B cell (primary cell): ENCODE measurements at regions not wholly inside any gene's neighbourhood (a gene's known extent, or its start where the extent isn't known, plus 50 kb on each side); places are given as distances from the start of the nearest gene placed in this dataset.

Source experiments
- ATAC-seq: fragments of 200-7000 bp; cut with Tn5 transposase; one replicate; pipeline ENCODE4 v1.10.0; 2021; ENCODE audit warnings: low read depth, mild to moderate bottlenecking, moderate number of reproducible peaks, moderate library complexity
- CTCF ChIA-PET: fragments of 350-600 bp; sonication (Branson Sonifier 250); formaldehyde crosslinking; loops from one replicate; lab custom pipeline; 2021; ENCODE audit warnings: antibody characterized with exemption, inconsistent platforms; lab: Charles Lee
- POLR2A ChIA-PET: fragments of 350-600 bp; sonication (Branson Sonifier 250); formaldehyde crosslinking; loops from one replicate; lab custom pipeline; 2021; ENCODE audit warnings: antibody characterized with exemption; lab: Charles Lee
- DNase-seq: peaks from one replicate; pipeline ENCODE4 v3.0.0; 2013
- H2AFZ ChIP-seq: 2 replicates; pipeline ENCODE4 v1.6.1; 2012; ENCODE audit warnings: mild to moderate bottlenecking, low read depth, low read length; ENCODE audit not compliant: insufficient read depth, poor library complexity, severe bottlenecking
- H3K27ac ChIP-seq, 2 donors: 1 replicate in 1 of 2; 2 replicates in 1 of 2; pipeline ENCODE4 v1.5.1; 2012 to 2013; ENCODE audit warnings: low read length in 2 of 2, mild to moderate bottlenecking in 2 of 2, moderate library complexity in 1 of 2
- H3K27me3 ChIP-seq, 4 experiments: fragments of 200-600 bp in 1 of 4; sonication (generic) in 1 of 4; replicated peaks in 1 of 4; 1 replicate in 2 of 4; 2 replicates in 2 of 4; pipeline versions ENCODE4 v1.6.1 to v1.7.0; 2013 to 2016; ENCODE audit warnings: low read length in 3 of 4, mild to moderate bottlenecking in 2 of 4, mixed read lengths in 1 of 4, moderate library complexity in 1 of 4; ENCODE audit not compliant: insufficient read depth in 4 of 4, control insufficient read depth in 3 of 4; ENCODE audit errors: control extremely low read depth in 1 of 4
- H3K36me3 ChIP-seq, 2 experiments: replicated peaks in 1 of 2; 1 replicate in 1 of 2; 2 replicates in 1 of 2; pipeline versions ENCODE4 v1.6.1 to v1.7.1; 2013; ENCODE audit warnings: low read length in 1 of 2; ENCODE audit not compliant: insufficient read depth in 2 of 2, control insufficient read depth in 1 of 2; ENCODE audit errors: control extremely low read depth in 1 of 2, extremely low read depth in 1 of 2
- H3K4me1 ChIP-seq, 2 donors: fragments of 200-600 bp in 1 of 2; sonication (generic) in 1 of 2; 1 replicate in 1 of 2; 2 replicates in 1 of 2; pipeline versions ENCODE4 v1.5.1 to v1.6.1; 2013 to 2017; ENCODE audit warnings: low read length in 2 of 2; ENCODE audit not compliant: control insufficient read depth in 2 of 2, insufficient read depth in 2 of 2
- H3K4me2 ChIP-seq: replicated peaks from 2 replicates; pipeline ENCODE3; 2012; ENCODE audit warnings: mild to moderate bottlenecking, low read depth, low read length; ENCODE audit not compliant: poor library complexity, severe bottlenecking
- H3K4me3 ChIP-seq, 5 experiments: fragments of 200-600 bp in 1 of 5; sonication (generic) in 1 of 5; 1 replicate in 3 of 5; 2 replicates in 2 of 5; pipeline versions ENCODE4 v1.5.1 to v1.7.0; 2011 to 2016; ENCODE audit warnings: low read length in 4 of 5, mild to moderate bottlenecking in 4 of 5, low read depth in 2 of 5, control low read depth in 1 of 5, moderate library complexity in 1 of 5; ENCODE audit not compliant: insufficient read depth in 1 of 5; ENCODE audit errors: control extremely low read depth in 1 of 5, extremely low read depth in 1 of 5
- H3K79me2 ChIP-seq: fragments of 200-600 bp; sonication (generic); one replicate; pipeline ENCODE4 v1.6.0; 2016; ENCODE audit warnings: low read length; ENCODE audit not compliant: control insufficient read depth, insufficient read depth
- H3K9ac ChIP-seq: fragments of 200-600 bp; sonication (generic); 2 replicates; pipeline ENCODE4 v1.6.1; 2017; ENCODE audit warnings: mild to moderate bottlenecking, low read length, moderate library complexity
- H3K9me3 ChIP-seq, 3 donors: one replicate each; pipeline versions ENCODE4 v1.6.1 to v1.7.1; 2013; ENCODE audit warnings: low read length in 2 of 3; ENCODE audit not compliant: control insufficient read depth in 2 of 3, insufficient read depth in 1 of 3; ENCODE audit errors: control extremely low read depth in 1 of 3
- H4K20me1 ChIP-seq: 2 replicates; pipeline ENCODE4 v1.6.0; 2012; ENCODE audit warnings: mild to moderate bottlenecking, low read length; ENCODE audit not compliant: insufficient read depth, control insufficient read depth, poor library complexity, severe bottlenecking
- H3K27ac Mint-ChIP-seq: one replicate; pipeline ENCODE4 v1.8.0; 2021; ENCODE audit warnings: mixed read lengths
- H3K27me3 Mint-ChIP-seq: one replicate; pipeline ENCODE4 v1.8.0; 2021; ENCODE audit warnings: mixed read lengths
- H3K4me1 Mint-ChIP-seq: one replicate; pipeline ENCODE4 v1.8.0; 2021; ENCODE audit warnings: mixed read lengths
- H3K4me3 Mint-ChIP-seq: one replicate; pipeline ENCODE4 v1.8.0; 2021; ENCODE audit warnings: mixed read lengths
- H3K9me3 Mint-ChIP-seq: one replicate; pipeline ENCODE4 v1.8.0; 2022; ENCODE audit warnings: mixed read lengths; ENCODE audit not compliant: insufficient read depth
- CTCF ChIP-seq: fragments of 200-600 bp; IDR thresholded peaks from one replicate; pipeline ENCODE4 v1.8.0; 2022; ENCODE audit warnings: antibody characterized with exemption, mild to moderate bottlenecking
- EZH2 ChIP-seq: IDR thresholded peaks from 2 replicates; pipeline ENCODE4 v1.6.1; 2012; ENCODE audit warnings: borderline replicate concordance, low read depth, mild to moderate bottlenecking, moderate library complexity, low read length; ENCODE audit not compliant: insufficient read depth, poor library complexity, severe bottlenecking
- WGBS: methylation state at CpG from one replicate; pipeline ENCODE4 v1.1.5; 2013; ENCODE audit warnings: missing lambda C conversion rate; ENCODE audit not compliant: insufficient coverage; 5-methylcytosine and 5-hydroxymethylcytosine counted together
- intact Hi-C: fragments of 100-400 bp; cut with micrococcal nuclease; formaldehyde crosslinking; loops from one replicate; pipeline ENCODE4 v1.10.0; 2022

GRCh38 chr1:147812799-147813198 lies 52.4 kb upstream of the GJA5 start:
- H3K4me2 ChIP-seq: no peak overlapping the region
- no peaks in the 10 kb centered on the region for H3K36me3 ChIP-seq
- peaks cover 0 to 3% (median 0%) of the 10 kb centered on the region in 4 experiments for H3K27me3 ChIP-seq
- H2AFZ ChIP-seq: no peak overlapping the region
- no peaks in the 10 kb centered on the region for H4K20me1 ChIP-seq
- no peaks in the 10 kb centered on the region for H3K4me1 Mint-ChIP-seq
- H3K4me3 Mint-ChIP-seq: no peak overlapping the region
- H3K9me3 ChIP-seq: no peaks in the 10 kb centered on the region
- POLR2A ChIA-PET: no interaction called here
- DNase-seq (no peak), ATAC-seq (no peak)
- H3K9me3 Mint-ChIP-seq: no peaks in the 10 kb centered on the region
- intact Hi-C loops: no loop called here
- no peaks in the 10 kb centered on the region for H3K79me2 ChIP-seq
- CTCF ChIA-PET: no interaction called here
- H3K27ac ChIP-seq: no peak overlapping the region
- H3K27ac Mint-ChIP-seq: no peak overlapping the region
- TF ChIP-seq CTCF (no peak), EZH2 (no peak)
- no peak overlapping the region for H3K9ac ChIP-seq
- H3K27me3 Mint-ChIP-seq: peaks cover 45% of the 10 kb centered on the region
- H3K4me3 ChIP-seq: no peak overlapping the region
- H3K4me1 ChIP-seq: no peaks in the 10 kb centered on the region
- WGBS: 93% methylated on average over 2 of the region's 2 CpGs

- no peaks in the 10 kb centered on the region for H3K4me1 Mint-ChIP-seq
- Histone ChIP-seq H3K4me2 (no peak overlapping the region), H3K4me3 (no peak overlapping the region), H2AFZ (no peak overlapping the region), H4K20me1 (no peaks in the 10 kb centered on the region), H3K79me2 (no peaks in the 10 kb centered on the region), H3K27ac (no peak overlapping the region), H3K9me3 (no peaks in the 10 kb centered on the region), H3K27me3 (peaks cover 0 to 4% (median 1%) of the 10 kb centered on the region in 4 experiments), H3K4me1 (no peaks in the 10 kb centered on the region), H3K36me3 (no peaks in the 10 kb centered on the region), H3K9ac (no peak overlapping the region)
- POLR2A ChIA-PET: no interaction called here
- H3K27me3 Mint-ChIP-seq: peaks cover 51% of the 10 kb centered on the region
- intact Hi-C loops: no loop called here
- H3K27ac Mint-ChIP-seq: no peak overlapping the region
- no CpG with 5 or more reads among the region's 2 CpGs for WGBS
- no peaks in the 10 kb centered on the region for H3K9me3 Mint-ChIP-seq
- CTCF ChIA-PET: no interaction called here
- no peak for ATAC-seq
- DNase-seq: no peak
- no peak overlapping the region for H3K4me3 Mint-ChIP-seq
- TF ChIP-seq EZH2: no peak
- no peak for TF ChIP-seq CTCF
These were observed 55.1 kb upstream of the GJA5 start for GRCh38 chr1:147815503-147815902.
